SK-N-SH (cell line): ENCODE measurements at regions not wholly inside any gene's neighbourhood (a gene's known extent, or its start where the extent isn't known, plus 50 kb on each side); places are given as distances from the start of the nearest gene placed in this dataset.

Experiments
- EP300 ChIP-seq, 2 experiments: IDR thresholded peaks; 2 replicates each; pipeline versions ENCODE4 v1.4.0 to v1.6.1; 2012; ENCODE audit warnings: borderline replicate concordance in 1 of 2, low read depth in 1 of 2, low read length in 1 of 2
- EZH2phosphoT487 ChIP-seq: fragments of 200-600 bp; sonication (generic); IDR thresholded peaks from 2 replicates; pipeline ENCODE4 v1.6.1; 2017; ENCODE audit warnings: low read depth, mixed run types, mild to moderate bottlenecking, antibody characterized with exemption, moderate library complexity, borderline replicate concordance
- FOSL2 ChIP-seq: IDR thresholded peaks from 2 replicates; pipeline ENCODE4 v1.4.0; 2012; ENCODE audit warnings: low read depth, mild to moderate bottlenecking, moderate library complexity, borderline replicate concordance
- FOXM1 ChIP-seq: IDR thresholded peaks from 2 replicates; pipeline ENCODE4 v1.4.0; 2012; ENCODE audit warnings: low read depth, mild to moderate bottlenecking
- POLR2AphosphoS5 ChIP-seq: IDR thresholded peaks from 2 replicates; pipeline ENCODE4 v1.6.1; 2012; ENCODE audit warnings: low read depth, low read length
- RAD21 ChIP-seq: IDR thresholded peaks from 2 replicates; pipeline ENCODE4 v1.6.1; 2012; ENCODE audit warnings: mild to moderate bottlenecking, low read length
- TAF1 ChIP-seq: IDR thresholded peaks from 2 replicates; pipeline ENCODE4 v1.6.1; 2012; ENCODE audit warnings: low read depth, mild to moderate bottlenecking, low read length, moderate library complexity, borderline replicate concordance
- YY1 ChIP-seq: IDR thresholded peaks from 2 replicates; pipeline ENCODE4 v1.4.0; 2012; ENCODE audit warnings: low read depth, mild to moderate bottlenecking
- TF ChIP-seq, protein P1 (sequence below): fragments of 200-600 bp; sonication (generic); IDR thresholded peaks from 2 replicates; pipeline ENCODE4 v1.6.1; 2017; ENCODE audit warnings: antibody characterized with exemption, mild to moderate bottlenecking, moderate library complexity

DNA sequence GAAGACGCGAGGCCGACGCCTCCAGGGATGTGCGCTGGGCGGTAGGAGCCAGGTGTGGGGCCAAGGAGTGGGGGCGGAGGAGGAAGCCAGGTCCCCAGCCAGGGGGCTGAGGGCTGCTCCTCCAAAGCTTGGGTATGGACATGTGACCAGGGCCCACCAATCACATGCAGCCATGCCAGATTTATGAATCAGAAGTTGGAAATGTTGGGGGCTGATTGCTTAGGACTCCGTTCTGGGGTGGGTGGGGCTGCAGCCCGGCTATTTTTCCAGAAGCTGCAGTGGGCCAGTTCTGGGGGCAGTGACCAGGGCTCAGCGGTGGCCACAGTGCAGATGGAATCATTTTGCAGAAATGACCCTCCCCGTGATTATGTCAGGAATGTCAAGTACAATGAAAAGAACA is 96.0 kb downstream of the CEBPB start:
- TF ChIP-seq, protein P1, sequence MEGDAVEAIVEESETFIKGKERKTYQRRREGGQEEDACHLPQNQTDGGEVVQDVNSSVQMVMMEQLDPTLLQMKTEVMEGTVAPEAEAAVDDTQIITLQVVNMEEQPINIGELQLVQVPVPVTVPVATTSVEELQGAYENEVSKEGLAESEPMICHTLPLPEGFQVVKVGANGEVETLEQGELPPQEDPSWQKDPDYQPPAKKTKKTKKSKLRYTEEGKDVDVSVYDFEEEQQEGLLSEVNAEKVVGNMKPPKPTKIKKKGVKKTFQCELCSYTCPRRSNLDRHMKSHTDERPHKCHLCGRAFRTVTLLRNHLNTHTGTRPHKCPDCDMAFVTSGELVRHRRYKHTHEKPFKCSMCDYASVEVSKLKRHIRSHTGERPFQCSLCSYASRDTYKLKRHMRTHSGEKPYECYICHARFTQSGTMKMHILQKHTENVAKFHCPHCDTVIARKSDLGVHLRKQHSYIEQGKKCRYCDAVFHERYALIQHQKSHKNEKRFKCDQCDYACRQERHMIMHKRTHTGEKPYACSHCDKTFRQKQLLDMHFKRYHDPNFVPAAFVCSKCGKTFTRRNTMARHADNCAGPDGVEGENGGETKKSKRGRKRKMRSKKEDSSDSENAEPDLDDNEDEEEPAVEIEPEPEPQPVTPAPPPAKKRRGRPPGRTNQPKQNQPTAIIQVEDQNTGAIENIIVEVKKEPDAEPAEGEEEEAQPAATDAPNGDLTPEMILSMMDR = no peak
- TF ChIP-seq FOXM1 = no peak
- TF ChIP-seq EZH2phosphoT487 = no peak
- TF ChIP-seq EP300 (IDR thresholded peaks at IDR 0.05; ENCODE audit: borderline replicate concordance in 1 of 2, low read depth in 1 of 2, low read length in 1 of 2) = no peak
- peak; percentile 47; the same call in 1 of the 2 replicates for TF ChIP-seq FOSL2
- TF ChIP-seq YY1 = no peak
- TF ChIP-seq RAD21 = no peak
- TF ChIP-seq POLR2AphosphoS5 = no peak
- TF ChIP-seq TAF1 = no peak
